ENCODE measurements at regions not wholly inside any gene's neighbourhood (a gene's known extent, or its start where the extent isn't known, plus 50 kb on each side); places are given as distances from the start of the nearest gene placed in this dataset.

- TF ChIP-seq, protein P1, sequence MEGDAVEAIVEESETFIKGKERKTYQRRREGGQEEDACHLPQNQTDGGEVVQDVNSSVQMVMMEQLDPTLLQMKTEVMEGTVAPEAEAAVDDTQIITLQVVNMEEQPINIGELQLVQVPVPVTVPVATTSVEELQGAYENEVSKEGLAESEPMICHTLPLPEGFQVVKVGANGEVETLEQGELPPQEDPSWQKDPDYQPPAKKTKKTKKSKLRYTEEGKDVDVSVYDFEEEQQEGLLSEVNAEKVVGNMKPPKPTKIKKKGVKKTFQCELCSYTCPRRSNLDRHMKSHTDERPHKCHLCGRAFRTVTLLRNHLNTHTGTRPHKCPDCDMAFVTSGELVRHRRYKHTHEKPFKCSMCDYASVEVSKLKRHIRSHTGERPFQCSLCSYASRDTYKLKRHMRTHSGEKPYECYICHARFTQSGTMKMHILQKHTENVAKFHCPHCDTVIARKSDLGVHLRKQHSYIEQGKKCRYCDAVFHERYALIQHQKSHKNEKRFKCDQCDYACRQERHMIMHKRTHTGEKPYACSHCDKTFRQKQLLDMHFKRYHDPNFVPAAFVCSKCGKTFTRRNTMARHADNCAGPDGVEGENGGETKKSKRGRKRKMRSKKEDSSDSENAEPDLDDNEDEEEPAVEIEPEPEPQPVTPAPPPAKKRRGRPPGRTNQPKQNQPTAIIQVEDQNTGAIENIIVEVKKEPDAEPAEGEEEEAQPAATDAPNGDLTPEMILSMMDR (IDR thresholded peaks at IDR 0.05; ENCODE audit: low read depth, low read length) = no peak
Measured at GRCh38 chr15:36370051-36370730, 209.2 kb upstream of the CDIN1 start.

GRCh38 chr15:36370731-36371112 lies 208.7 kb upstream of the CDIN1 start:
- TF ChIP-seq, protein P1 (IDR thresholded peaks at IDR 0.05; ENCODE audit: low read depth, low read length) = no peak
- no peak for DNase-seq (ENCODE audit: extremely low read depth, low read depth)

More at GRCh38 chr15:36370051-36370730, 209.2 kb upstream of the CDIN1 start:
- no peak for DNase-seq (ENCODE audit: extremely low read depth, low read depth)

- TF ChIP-seq, protein P1 (IDR thresholded peaks at IDR 0.05; ENCODE audit: low read depth, low read length) = no peak
Measured at GRCh38 chr15:36371509-36371908, 207.9 kb upstream of the CDIN1 start.

DNA sequence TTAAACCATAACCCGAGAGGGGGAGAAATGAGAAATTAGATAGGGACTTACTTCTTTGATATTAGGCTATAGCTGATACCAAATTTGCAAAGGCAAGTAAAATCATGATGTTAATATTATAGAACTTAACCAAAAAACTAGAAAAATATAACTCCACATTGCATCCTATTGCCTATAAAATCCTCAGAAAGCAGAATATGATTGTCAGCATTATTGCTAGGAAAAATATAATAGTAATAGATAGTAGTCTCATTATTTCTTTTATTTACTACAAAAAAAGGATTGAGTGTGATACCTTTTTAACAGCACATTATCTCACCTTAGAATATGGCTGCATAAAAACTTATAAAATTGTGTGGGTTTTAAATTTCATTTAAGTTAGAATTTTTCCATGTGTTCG lies 206.5 kb upstream of the CDIN1 start:
- no peak for DNase-seq (ENCODE audit: extremely low read depth, low read depth)
- TF ChIP-seq, protein P1 (IDR thresholded peaks at IDR 0.05; ENCODE audit: low read depth, low read length) = no peak

More at GRCh38 chr15:36371509-36371908, 207.9 kb upstream of the CDIN1 start:
- DNase-seq (ENCODE audit: extremely low read depth, low read depth) = no peak

GRCh38 chr15:36373550-36373949 lies 205.9 kb upstream of the CDIN1 start:
- TF ChIP-seq, protein P1 (IDR thresholded peaks at IDR 0.05; ENCODE audit: low read depth, low read length) = no peak
- no peak for DNase-seq (ENCODE audit: extremely low read depth, low read depth)

GRCh38 chr15:36389107-36389506 lies 190.3 kb upstream of the CDIN1 start:
- TF ChIP-seq, protein P1 (IDR thresholded peaks at IDR 0.05; ENCODE audit: low read depth, low read length) = no peak
- DNase-seq (ENCODE audit: extremely low read depth, low read depth) = no peak

DNA sequence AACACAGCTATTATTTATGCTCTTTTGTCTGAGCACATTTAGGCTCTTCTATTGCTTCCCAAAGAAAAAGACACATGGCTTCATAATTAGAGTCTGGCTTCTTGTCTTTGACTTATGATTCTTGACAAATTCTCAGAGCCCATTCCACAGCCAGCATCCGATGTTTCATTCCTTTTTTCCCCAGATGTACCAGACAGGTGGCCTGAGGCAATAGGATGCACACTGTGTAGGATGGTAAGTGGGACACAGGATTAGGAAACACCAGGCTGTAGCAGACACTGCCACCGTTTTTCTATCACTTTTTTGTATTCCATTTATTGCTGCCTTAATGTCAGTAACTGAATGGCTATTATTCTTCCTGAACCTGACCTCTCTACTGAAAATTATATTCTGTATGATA lies 188.9 kb upstream of the CDIN1 start:
- DNase-seq (ENCODE audit: extremely low read depth, low read depth) = no peak
- TF ChIP-seq, protein P1 (IDR thresholded peaks at IDR 0.05; ENCODE audit: low read depth, low read length) = no peak
